DND-41 (cell line): ENCODE measurements at regions not wholly inside any gene's neighbourhood (a gene's known extent, or its start where the extent isn't known, plus 50 kb on each side); places are given as distances from the start of the nearest gene placed in this dataset.

Experiments
- ATAC-seq: fragments of 200-7000 bp; cut with Tn5 transposase; 3 replicates; pipeline ENCODE4 v1.9.1; 2021; ENCODE audit warnings: low read depth; ENCODE audit not compliant: insufficient read depth
- DNase-seq: peaks from one replicate; pipeline ENCODE4 v3.0.0-alpha.2; 2020
- H2AFZ ChIP-seq: 2 replicates; pipeline ENCODE4 v1.6.0; 2012; ENCODE audit warnings: low read depth, low read length
- H3K27ac ChIP-seq: 2 replicates; pipeline ENCODE4 v1.5.1; 2012; ENCODE audit warnings: low read length, inconsistent platforms
- H3K27me3 ChIP-seq: fragments of 200-600 bp; sonication (generic); 2 replicates; pipeline ENCODE4 v1.6.0; 2012; ENCODE audit warnings: low read length, mild to moderate bottlenecking, inconsistent platforms; ENCODE audit not compliant: insufficient read depth, poor library complexity
- H3K36me3 ChIP-seq: 2 replicates; pipeline ENCODE4 v1.5.1; 2012; ENCODE audit warnings: low read length, inconsistent platforms; ENCODE audit not compliant: insufficient read depth
- H3K4me1 ChIP-seq: 2 replicates; pipeline ENCODE4 v1.5.1; 2012; ENCODE audit warnings: mild to moderate bottlenecking, low read length; ENCODE audit not compliant: insufficient read depth
- H3K4me2 ChIP-seq: 2 replicates; pipeline ENCODE4 v1.6.0; 2012; ENCODE audit warnings: mild to moderate bottlenecking, moderate library complexity, low read length, inconsistent platforms; ENCODE audit not compliant: insufficient read depth
- H3K4me3 ChIP-seq, 2 experiments: fragments of 200-600 bp in 1 of 2; shearing (Covaris generic) in 1 of 2; 2 replicates each; pipeline ENCODE4 v1.5.1; 2012 to 2016; ENCODE audit warnings: inconsistent platforms in 2 of 2, low read length in 2 of 2, mild to moderate bottlenecking in 2 of 2, low read depth in 1 of 2, moderate library complexity in 1 of 2
- H3K79me2 ChIP-seq: 2 replicates; pipeline ENCODE4 v1.6.0; 2012; ENCODE audit warnings: low read length, inconsistent platforms; ENCODE audit not compliant: insufficient read depth
- H3K9ac ChIP-seq: 2 replicates; pipeline ENCODE4 v1.6.0; 2012; ENCODE audit warnings: low read depth, mild to moderate bottlenecking, inconsistent platforms, low read length, moderate library complexity
- H3K9me3 ChIP-seq: 2 replicates; pipeline ENCODE4 v1.5.1; 2012; ENCODE audit warnings: low read length, moderate library complexity, mild to moderate bottlenecking, inconsistent platforms; ENCODE audit not compliant: insufficient read depth, severe bottlenecking
- H4K20me1 ChIP-seq: 2 replicates; pipeline ENCODE4 v1.6.0; 2012; ENCODE audit warnings: low read length; ENCODE audit not compliant: insufficient read depth
- EZH2 ChIP-seq: IDR thresholded peaks from 3 replicates; pipeline ENCODE4 v1.6.1; 2012; ENCODE audit warnings: borderline replicate concordance, low read depth, mild to moderate bottlenecking, moderate library complexity, low read length, inconsistent platforms; ENCODE audit not compliant: severe bottlenecking
- TF ChIP-seq, protein P1 (sequence below): IDR thresholded peaks from 2 replicates; pipeline ENCODE4 v1.5.1; 2012; ENCODE audit warnings: borderline replicate concordance, low read length, moderate library complexity, mild to moderate bottlenecking; ENCODE audit not compliant: poor library complexity, severe bottlenecking; ENCODE audit errors: extremely low read depth

DNA sequence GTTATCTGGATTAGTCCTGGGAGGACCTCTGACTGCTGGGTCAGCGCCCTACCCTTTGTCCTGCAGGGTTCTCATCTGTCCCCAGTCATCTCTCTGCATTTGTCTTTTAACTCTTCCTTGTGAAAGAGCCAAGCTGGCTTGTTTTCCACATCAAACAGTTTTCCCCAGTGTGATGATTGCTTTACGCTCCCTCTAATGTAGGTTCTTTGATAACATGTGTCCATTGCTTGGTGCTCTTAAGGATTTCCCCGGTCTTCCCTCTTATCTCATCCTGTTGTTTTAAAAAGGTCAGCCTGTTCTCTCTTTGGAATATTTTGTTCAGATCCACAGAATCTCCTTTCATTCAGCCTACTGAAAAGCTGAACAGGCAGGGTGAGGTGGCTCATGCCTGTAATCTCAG is 792.1 kb upstream of the RAB6C start:
- no peak overlapping the region for H3K4me3 ChIP-seq
- DNase-seq = no peak
- H3K9me3 ChIP-seq = no peaks in the 10 kb centered on the region
- no peaks in the 10 kb centered on the region for H4K20me1 ChIP-seq
- H3K27ac ChIP-seq = no peak overlapping the region
- no peak for TF ChIP-seq EZH2
- TF ChIP-seq, protein P1, sequence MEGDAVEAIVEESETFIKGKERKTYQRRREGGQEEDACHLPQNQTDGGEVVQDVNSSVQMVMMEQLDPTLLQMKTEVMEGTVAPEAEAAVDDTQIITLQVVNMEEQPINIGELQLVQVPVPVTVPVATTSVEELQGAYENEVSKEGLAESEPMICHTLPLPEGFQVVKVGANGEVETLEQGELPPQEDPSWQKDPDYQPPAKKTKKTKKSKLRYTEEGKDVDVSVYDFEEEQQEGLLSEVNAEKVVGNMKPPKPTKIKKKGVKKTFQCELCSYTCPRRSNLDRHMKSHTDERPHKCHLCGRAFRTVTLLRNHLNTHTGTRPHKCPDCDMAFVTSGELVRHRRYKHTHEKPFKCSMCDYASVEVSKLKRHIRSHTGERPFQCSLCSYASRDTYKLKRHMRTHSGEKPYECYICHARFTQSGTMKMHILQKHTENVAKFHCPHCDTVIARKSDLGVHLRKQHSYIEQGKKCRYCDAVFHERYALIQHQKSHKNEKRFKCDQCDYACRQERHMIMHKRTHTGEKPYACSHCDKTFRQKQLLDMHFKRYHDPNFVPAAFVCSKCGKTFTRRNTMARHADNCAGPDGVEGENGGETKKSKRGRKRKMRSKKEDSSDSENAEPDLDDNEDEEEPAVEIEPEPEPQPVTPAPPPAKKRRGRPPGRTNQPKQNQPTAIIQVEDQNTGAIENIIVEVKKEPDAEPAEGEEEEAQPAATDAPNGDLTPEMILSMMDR = no peak
- no peak overlapping the region for H3K9ac ChIP-seq
- no peaks in the 10 kb centered on the region for H3K36me3 ChIP-seq
- H2AFZ ChIP-seq = no peak overlapping the region
- H3K79me2 ChIP-seq = no peaks in the 10 kb centered on the region
- H3K4me2 ChIP-seq = no peak overlapping the region
- H3K27me3 ChIP-seq = peaks cover 14% of the 10 kb centered on the region
- ATAC-seq = no peak
- no peaks in the 10 kb centered on the region for H3K4me1 ChIP-seq

DNA sequence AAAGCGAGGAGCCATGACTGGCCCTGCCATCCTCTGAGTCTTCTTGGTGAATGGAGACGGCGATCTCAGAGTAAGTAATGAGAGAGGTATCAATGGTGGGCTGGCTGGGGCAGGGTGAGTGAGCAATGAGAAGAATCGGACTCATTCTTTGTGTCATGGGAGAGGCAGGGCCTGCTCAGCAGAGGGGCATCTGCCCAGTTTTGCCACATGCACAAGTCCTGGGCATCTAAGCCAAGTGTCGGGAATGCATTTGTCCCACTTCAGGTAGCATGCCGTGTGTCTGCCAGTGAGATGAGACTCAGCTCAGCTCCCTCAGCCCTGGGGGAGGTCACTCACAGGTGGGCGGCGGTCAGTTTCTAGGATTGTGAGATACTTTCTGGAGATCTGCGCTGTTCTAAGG is 791.0 kb upstream of the RAB6C start:
- ATAC-seq (no peak), DNase-seq (no peak)
- Histone ChIP-seq H3K36me3 (no peaks in the 10 kb centered on the region), H3K27ac (no peak overlapping the region), H2AFZ (no peak overlapping the region), H3K79me2 (no peaks in the 10 kb centered on the region), H3K9ac (no peak overlapping the region), H4K20me1 (no peaks in the 10 kb centered on the region), H3K27me3 (peaks cover 14% of the 10 kb centered on the region), H3K4me3 (no peak overlapping the region), H3K4me1 (no peaks in the 10 kb centered on the region), H3K4me2 (no peak overlapping the region), H3K9me3 (no peaks in the 10 kb centered on the region)
- TF ChIP-seq EZH2 = no peak
- TF ChIP-seq, protein P1 = no peak

DNA sequence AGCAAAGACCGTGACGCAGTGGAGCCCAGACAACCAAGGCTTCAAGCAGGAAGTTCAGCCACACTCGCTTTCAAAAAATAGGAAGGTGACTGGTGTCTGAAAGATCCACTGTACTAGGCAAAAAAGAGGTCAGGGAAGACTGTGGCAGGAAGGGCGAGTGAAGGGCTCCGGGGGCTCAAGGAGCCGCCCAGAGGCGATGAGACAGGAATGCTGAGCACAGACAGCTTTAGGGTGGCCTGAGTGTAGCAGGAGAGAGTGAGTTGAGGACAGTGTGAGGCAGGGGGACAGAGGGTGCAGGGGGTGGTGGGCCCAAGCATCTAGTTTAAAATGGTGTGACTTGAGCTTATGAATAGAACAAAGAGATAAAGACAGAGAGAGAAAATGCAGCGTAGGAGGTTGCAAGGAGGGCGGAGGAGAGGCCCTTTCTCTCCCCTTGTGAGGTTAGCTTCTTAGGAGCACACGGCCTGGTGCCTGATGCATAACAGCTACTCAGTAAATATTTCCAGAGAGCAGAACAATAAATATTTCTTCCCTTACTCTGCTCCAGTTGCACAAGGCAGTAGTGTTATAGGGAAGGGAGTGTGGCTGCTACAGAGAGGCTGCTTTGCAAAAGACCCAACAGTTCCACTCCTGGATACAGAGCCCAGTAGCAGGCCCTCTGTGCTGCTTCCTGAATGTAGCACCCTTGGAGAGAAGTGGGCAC is 789.7 kb upstream of the RAB6C start:
- Histone ChIP-seq H3K36me3 (no peaks in the 10 kb centered on the region), H3K9me3 (no peaks in the 10 kb centered on the region), H4K20me1 (no peaks in the 10 kb centered on the region), H3K4me2 (no peak overlapping the region), H2AFZ (no peak overlapping the region), H3K4me3 (no peak overlapping the region), H3K4me1 (no peaks in the 10 kb centered on the region), H3K79me2 (no peaks in the 10 kb centered on the region), H3K27ac (no peak overlapping the region), H3K27me3 (peaks cover 15% of the 10 kb centered on the region), H3K9ac (no peak overlapping the region)
- ATAC-seq (no peak), DNase-seq (no peak)
- TF ChIP-seq, protein P1 = no peak
- no peak for TF ChIP-seq EZH2
